Neuronal stem cell (in vitro differentiated cells): ENCODE measurements at regions not wholly inside any gene's neighbourhood (a gene's known extent, or its start where the extent isn't known, plus 50 kb on each side); places are given as distances from the start of the nearest gene placed in this dataset.

Source experiments
- DNase-seq: peaks from one replicate; pipeline ENCODE4 v3.0.0-alpha.2; 2013; ENCODE audit warnings: low spot score
- H2AFZ ChIP-seq: one replicate; pipeline ENCODE4 v1.6.1; 2013; ENCODE audit warnings: mild to moderate bottlenecking, low read length, inconsistent platforms
- H2AK5ac ChIP-seq: 2 replicates; pipeline ENCODE4 v1.6.1; 2013; ENCODE audit warnings: low read depth, mild to moderate bottlenecking, inconsistent platforms, low read length, moderate library complexity, mixed read lengths
- H2BK120ac ChIP-seq: 2 replicates; pipeline ENCODE4 v1.6.1; 2013; ENCODE audit warnings: low read depth, mild to moderate bottlenecking, inconsistent platforms, low read length, moderate library complexity, mixed read lengths
- H2BK12ac ChIP-seq: one replicate; pipeline ENCODE4 v1.6.1; 2013; ENCODE audit warnings: low read length, inconsistent platforms
- H2BK15ac ChIP-seq: 2 replicates; pipeline ENCODE4 v1.6.1; 2013; ENCODE audit warnings: mild to moderate bottlenecking, low read length, inconsistent platforms, mixed read lengths
- H2BK5ac ChIP-seq: one replicate; pipeline ENCODE4 v1.6.1; 2013; ENCODE audit warnings: inconsistent platforms, mild to moderate bottlenecking, low read length, moderate library complexity
- H3K14ac ChIP-seq: one replicate; pipeline ENCODE4 v1.6.1; 2013; ENCODE audit warnings: low read length, inconsistent platforms
- H3K18ac ChIP-seq: 2 replicates; pipeline ENCODE4 v1.6.1; 2013; ENCODE audit warnings: low read length, inconsistent platforms
- H3K23ac ChIP-seq: 2 replicates; pipeline ENCODE4 v1.6.1; 2013; ENCODE audit warnings: low read depth, mild to moderate bottlenecking, mixed read lengths, low read length, inconsistent platforms; ENCODE audit not compliant: poor library complexity
- H3K27ac ChIP-seq: replicated peaks from 3 replicates; pipeline ENCODE4 v1.5.1; 2013; ENCODE audit warnings: low read length, inconsistent platforms
- H3K27me3 ChIP-seq, 3 experiments: 2 replicates each; pipeline ENCODE4 v1.6.1; 2013; ENCODE audit warnings: low read length in 3 of 3, mild to moderate bottlenecking in 2 of 3, inconsistent platforms in 1 of 3, low read depth in 1 of 3, mixed read lengths in 1 of 3, moderate library complexity in 1 of 3; ENCODE audit not compliant: control insufficient read depth in 3 of 3, insufficient read depth in 3 of 3
- H3K36me3 ChIP-seq, 2 donors: replicated peaks in 1 of 2; 2 replicates each; pipeline ENCODE4 v1.6.1; 2013; ENCODE audit warnings: low read length in 2 of 2; ENCODE audit not compliant: control insufficient read depth in 2 of 2, insufficient read depth in 2 of 2
- H3K4ac ChIP-seq: 2 replicates; pipeline ENCODE4 v1.6.1; 2013; ENCODE audit warnings: inconsistent platforms, mild to moderate bottlenecking, low read length, moderate library complexity
- H3K4me1 ChIP-seq, 2 donors: 1 replicate in 1 of 2; 2 replicates in 1 of 2; pipeline ENCODE4 v1.6.1; 2013; ENCODE audit warnings: low read length in 2 of 2, low read depth in 1 of 2; ENCODE audit not compliant: control insufficient read depth in 2 of 2, insufficient read depth in 1 of 2
- H3K4me2 ChIP-seq: one replicate; pipeline ENCODE4 v1.6.1; 2013; ENCODE audit warnings: mild to moderate bottlenecking, low read length, inconsistent platforms; ENCODE audit not compliant: insufficient read depth, poor library complexity, severe bottlenecking
- H3K4me3 ChIP-seq, 2 donors: 2 replicates each; pipeline ENCODE4 v1.5.1; 2013; ENCODE audit warnings: low read length in 2 of 2, mild to moderate bottlenecking in 2 of 2, inconsistent platforms in 1 of 2, moderate library complexity in 1 of 2
- H3K79me1 ChIP-seq: one replicate; pipeline ENCODE4 v1.6.1; 2013; ENCODE audit warnings: low read depth, mild to moderate bottlenecking, inconsistent platforms, low read length, moderate library complexity
- H3K9ac ChIP-seq: one replicate; pipeline ENCODE4 v1.6.1; 2013; ENCODE audit warnings: mild to moderate bottlenecking, low read depth, low read length, inconsistent platforms; ENCODE audit not compliant: poor library complexity
- H3K9me3 ChIP-seq, 2 donors: replicated peaks in 1 of 2; 2 replicates each; pipeline versions ENCODE3 to v1.6.1; 2013; ENCODE audit warnings: low read length in 2 of 2, mild to moderate bottlenecking in 2 of 2, inconsistent platforms in 1 of 2, low read depth in 1 of 2, mixed read lengths in 1 of 2, moderate library complexity in 1 of 2; ENCODE audit not compliant: control insufficient read depth in 2 of 2, insufficient read depth in 1 of 2
- H4K8ac ChIP-seq: one replicate; pipeline ENCODE4 v1.6.1; 2013; ENCODE audit warnings: low read depth, mild to moderate bottlenecking, inconsistent platforms, low read length, moderate library complexity
- H4K91ac ChIP-seq: one replicate; pipeline ENCODE4 v1.6.1; 2013; ENCODE audit warnings: low read length, low read depth, mild to moderate bottlenecking, inconsistent platforms; ENCODE audit not compliant: poor library complexity
- WGBS, 2 donors: extraction: QIAGEN DNeasy Blood & Tissue Kit; methylation state at CpG; one replicate each; pipeline ENCODE4 v1.1.7; 2013; ENCODE audit warnings: missing lambda C conversion rate in 2 of 2, mixed read lengths in 1 of 2; ENCODE audit not compliant: insufficient read length in 2 of 2, insufficient replicate concordance in 1 of 2; ENCODE audit errors: extremely low coverage in 2 of 2; 5-methylcytosine and 5-hydroxymethylcytosine counted together

DNA sequence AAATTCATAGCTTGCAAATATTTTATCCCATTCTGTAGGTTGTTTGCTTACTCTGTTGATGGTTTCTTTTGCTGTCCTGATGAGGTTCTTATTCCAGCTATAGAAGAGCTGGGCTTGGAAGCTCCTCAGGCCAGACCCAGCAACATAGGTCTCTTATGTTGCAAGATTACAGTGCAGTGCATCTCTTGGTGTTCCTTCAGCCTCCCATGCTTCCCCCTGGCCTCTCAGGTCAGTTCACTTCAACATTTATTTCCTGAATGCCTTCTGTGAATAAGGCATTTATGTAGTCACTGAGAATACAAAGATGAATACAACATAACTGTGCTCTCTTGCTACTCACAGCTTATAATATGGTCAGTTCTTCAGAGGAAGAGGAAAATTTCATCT lies 179.0 kb upstream of the SLC39A10 start:
- Histone ChIP-seq H3K4me1 (no peaks in the 10 kb centered on the region), H3K23ac (no peak overlapping the region), H3K4ac (no peak overlapping the region), H3K9ac (no peak overlapping the region), H2BK120ac (no peak overlapping the region), H4K8ac (no peak overlapping the region), H2AFZ (no peak overlapping the region), H3K14ac (no peak overlapping the region), H2AK5ac (no peak overlapping the region), H3K4me3 (no peak overlapping the region), H2BK5ac (no peak overlapping the region), H3K4me2 (no peak overlapping the region), H3K27ac (no peak overlapping the region), H3K18ac (no peak overlapping the region), H3K36me3 (no peaks in the 10 kb centered on the region), H4K91ac (no peak overlapping the region), H2BK12ac (no peak overlapping the region), H3K79me1 (no peaks in the 10 kb centered on the region), H2BK15ac (no peak overlapping the region), H3K9me3 (no peaks in the 10 kb centered on the region), H3K27me3 (no peaks in the 10 kb centered on the region)
- no peak for DNase-seq

DNA sequence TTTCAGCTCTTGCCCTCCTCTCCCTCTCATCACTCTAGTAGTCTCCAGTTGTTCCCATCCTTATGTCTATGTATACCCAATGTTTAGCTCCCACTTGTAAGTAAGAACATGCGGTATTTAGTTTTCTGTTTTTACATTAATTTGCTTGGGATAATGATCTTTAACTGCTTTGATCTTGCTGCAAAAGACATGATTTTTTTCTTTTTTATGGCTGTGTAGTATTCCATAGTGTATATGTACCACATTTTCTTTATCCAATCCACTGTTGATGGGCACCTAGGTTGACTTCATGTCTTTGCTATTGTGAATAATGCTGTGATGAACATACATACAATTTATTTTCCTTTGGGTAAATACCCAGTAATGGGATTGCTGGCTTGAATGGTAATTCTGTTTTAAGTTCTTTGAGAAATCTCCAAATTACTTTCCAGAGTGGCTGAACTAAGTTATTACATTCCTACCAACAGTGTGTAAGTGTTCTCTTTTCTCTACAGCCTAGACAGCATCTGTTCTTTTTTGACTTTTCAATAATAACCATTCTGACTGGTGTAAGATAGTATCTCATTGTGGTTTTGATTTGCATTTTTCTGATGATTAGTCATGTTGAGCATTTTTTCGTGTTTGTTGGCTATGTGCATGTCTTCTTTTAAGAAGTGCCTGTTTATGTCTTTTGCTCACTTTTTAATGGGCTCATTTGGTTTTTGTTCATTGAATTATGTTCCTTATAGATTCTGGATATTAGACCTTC lies 179.6 kb upstream of the SLC39A10 start:
- no peak overlapping the region for H2AK5ac ChIP-seq
- H4K8ac ChIP-seq, result no peak overlapping the region
- H3K4ac ChIP-seq, result no peak overlapping the region
- no peak overlapping the region for H2AFZ ChIP-seq
- no peak overlapping the region for H3K9ac ChIP-seq
- no peak overlapping the region for H4K91ac ChIP-seq
- H3K27ac ChIP-seq, result no peak overlapping the region
- no peaks in the 10 kb centered on the region for H3K9me3 ChIP-seq
- no peak overlapping the region for H2BK15ac ChIP-seq
- H3K14ac ChIP-seq, result no peak overlapping the region
- WGBS, 2 donors, result no CpG with 5 or more reads among the region's 2 CpGs
- no peak overlapping the region for H2BK5ac ChIP-seq
- H3K4me2 ChIP-seq, result no peak overlapping the region
- H3K4me3 ChIP-seq, result no peak overlapping the region
- no peaks in the 10 kb centered on the region for H3K4me1 ChIP-seq
- no peak overlapping the region for H3K23ac ChIP-seq
- no peaks in the 10 kb centered on the region for H3K36me3 ChIP-seq
- H2BK120ac ChIP-seq, result no peak overlapping the region
- H3K79me1 ChIP-seq, result no peaks in the 10 kb centered on the region
- no peaks in the 10 kb centered on the region for H3K27me3 ChIP-seq
- DNase-seq, result no peak
- no peak overlapping the region for H2BK12ac ChIP-seq
- H3K18ac ChIP-seq, result no peak overlapping the region

DNA sequence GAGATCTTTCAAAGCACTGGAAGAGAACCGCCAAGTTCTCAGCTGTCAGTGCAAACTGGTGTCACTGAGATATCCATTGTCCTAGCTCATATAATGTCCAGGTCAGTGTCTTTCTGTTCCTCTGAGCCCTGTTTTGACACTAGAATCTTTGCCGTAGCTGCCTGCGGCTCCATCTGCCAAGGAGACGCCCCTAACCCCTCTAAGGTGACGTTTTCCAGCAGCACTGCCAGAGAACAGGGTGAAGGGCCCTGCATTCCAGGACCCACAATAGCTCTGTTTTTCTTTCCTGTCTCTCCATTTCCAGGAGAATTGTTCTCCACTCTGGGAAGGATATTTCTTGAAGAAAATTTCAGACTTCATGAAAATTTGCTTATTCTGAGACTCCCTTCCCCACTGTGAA lies 181.7 kb upstream of the SLC39A10 start:
- no peak for DNase-seq
- no peak overlapping the region for H3K4me2 ChIP-seq
- H3K9ac ChIP-seq, result no peak overlapping the region
- no peak overlapping the region for H2BK15ac ChIP-seq
- no peak overlapping the region for H2BK120ac ChIP-seq
- H4K91ac ChIP-seq, result no peak overlapping the region
- H3K14ac ChIP-seq, result no peak overlapping the region
- H3K23ac ChIP-seq, result no peak overlapping the region
- no peak overlapping the region for H2AK5ac ChIP-seq
- H3K9me3 ChIP-seq, result no peaks in the 10 kb centered on the region
- H3K4me1 ChIP-seq, result no peaks in the 10 kb centered on the region
- H3K4me3 ChIP-seq, result no peak overlapping the region
- H3K79me1 ChIP-seq, result no peaks in the 10 kb centered on the region
- H3K36me3 ChIP-seq, result no peaks in the 10 kb centered on the region
- H3K4ac ChIP-seq, result no peak overlapping the region
- H2AFZ ChIP-seq, result no peak overlapping the region
- no peak overlapping the region for H4K8ac ChIP-seq
- H2BK12ac ChIP-seq, result no peak overlapping the region
- no peak overlapping the region for H2BK5ac ChIP-seq
- no CpG with 5 or more reads among the region's 5 CpGs for WGBS, 2 donors
- no peaks in the 10 kb centered on the region for H3K27me3 ChIP-seq
- H3K27ac ChIP-seq, result no peak overlapping the region
- no peak overlapping the region for H3K18ac ChIP-seq

DNA sequence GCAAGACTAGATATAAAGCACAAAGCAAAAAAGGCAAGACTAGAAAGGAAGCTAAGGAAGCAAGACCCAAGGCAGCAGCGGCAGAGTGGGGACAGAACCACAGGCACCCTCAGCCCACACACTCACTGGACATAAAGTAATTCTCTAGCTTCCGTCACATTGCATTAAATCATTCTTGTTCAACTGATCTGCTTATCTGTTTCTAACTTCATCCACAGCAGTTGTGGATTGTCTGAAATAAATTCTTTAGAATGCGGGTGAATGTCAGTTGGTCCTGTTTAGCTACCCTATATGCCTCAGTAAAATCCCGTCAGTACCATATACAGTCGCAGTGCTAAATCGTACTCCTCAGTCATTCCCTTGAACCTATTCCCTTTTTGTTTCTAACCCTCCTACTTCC lies 183.2 kb upstream of the SLC39A10 start:
- no CpG with 5 or more reads among the region's 6 CpGs for WGBS, 2 donors
- Histone ChIP-seq H2AK5ac (no peak overlapping the region), H3K27me3 (no peaks in the 10 kb centered on the region)

More for the DNA sequence above, 183.2 kb upstream of the SLC39A10 start:
- Histone ChIP-seq H2BK15ac (no peak overlapping the region), H3K23ac (no peak overlapping the region), H3K9ac (no peak overlapping the region), H3K4me2 (no peak overlapping the region), H3K36me3 (no peaks in the 10 kb centered on the region), H4K91ac (no peak overlapping the region), H2BK12ac (no peak overlapping the region), H2BK5ac (no peak overlapping the region), H2BK120ac (no peak overlapping the region), H3K27ac (no peak overlapping the region), H3K4me3 (no peak overlapping the region), H3K18ac (no peak overlapping the region), H3K4me1 (no peaks in the 10 kb centered on the region), H2AFZ (no peak overlapping the region), H3K79me1 (no peaks in the 10 kb centered on the region), H3K9me3 (no peaks in the 10 kb centered on the region), H3K14ac (no peak overlapping the region), H4K8ac (no peak overlapping the region), H3K4ac (no peak overlapping the region)
- DNase-seq, result no peak
